H1 (cell line): ENCODE measurements at regions not wholly inside any gene's neighbourhood (a gene's known extent, or its start where the extent isn't known, plus 50 kb on each side); places are given as distances from the start of the nearest gene placed in this dataset.

Experiments used
- CHD7 ChIP-seq: fragments of 300-600 bp; sonication (generic); IDR thresholded peaks from 2 replicates; pipeline ENCODE4 v1.7.1; 2012; ENCODE audit warnings: low read length, moderate library complexity, mild to moderate bottlenecking, inconsistent platforms; ENCODE audit not compliant: insufficient replicate concordance
- CREB1 ChIP-seq: IDR thresholded peaks from 2 replicates; pipeline ENCODE4 v1.6.1; 2012; ENCODE audit warnings: inconsistent platforms
- EGR1 ChIP-seq: IDR thresholded peaks from 2 replicates; pipeline ENCODE4 v1.6.1; 2011; ENCODE audit warnings: low read depth, low read length, borderline replicate concordance
- EP300 ChIP-seq, 2 experiments: IDR thresholded peaks; 1 replicate in 1 of 2; 2 replicates in 1 of 2; pipeline ENCODE4 v1.6.1; 2011 to 2012; ENCODE audit warnings: low read depth in 2 of 2, low read length in 2 of 2, mild to moderate bottlenecking in 2 of 2, borderline replicate concordance in 1 of 2, inconsistent platforms in 1 of 2, moderate library complexity in 1 of 2
- GABPA ChIP-seq: IDR thresholded peaks from 2 replicates; pipeline ENCODE4 v1.6.1; 2011; ENCODE audit warnings: mild to moderate bottlenecking, low read length, moderate library complexity, borderline replicate concordance; ENCODE audit not compliant: insufficient read depth
- HDAC6 ChIP-seq: IDR thresholded peaks from one replicate; pipeline ENCODE4 v1.7.1; 2012; ENCODE audit warnings: low read depth, mild to moderate bottlenecking, inconsistent platforms, low read length, moderate library complexity
- NANOG ChIP-seq: IDR thresholded peaks from 2 replicates; pipeline ENCODE4 v1.6.1; 2011; ENCODE audit warnings: low read length, low read depth, mild to moderate bottlenecking, inconsistent platforms; ENCODE audit not compliant: insufficient read depth, poor library complexity, severe bottlenecking
- SIX5 ChIP-seq: IDR thresholded peaks from 2 replicates; pipeline ENCODE4 v1.6.1; 2011; ENCODE audit warnings: mild to moderate bottlenecking, low read depth, low read length
- SP2 ChIP-seq: IDR thresholded peaks from 2 replicates; pipeline ENCODE4 v1.6.1; 2012; ENCODE audit warnings: mild to moderate bottlenecking, low read length, inconsistent platforms
- TF ChIP-seq, protein P1 (sequence below): IDR thresholded peaks from 2 replicates; pipeline ENCODE4 v1.6.1; 2012; ENCODE audit warnings: inconsistent platforms

DNA sequence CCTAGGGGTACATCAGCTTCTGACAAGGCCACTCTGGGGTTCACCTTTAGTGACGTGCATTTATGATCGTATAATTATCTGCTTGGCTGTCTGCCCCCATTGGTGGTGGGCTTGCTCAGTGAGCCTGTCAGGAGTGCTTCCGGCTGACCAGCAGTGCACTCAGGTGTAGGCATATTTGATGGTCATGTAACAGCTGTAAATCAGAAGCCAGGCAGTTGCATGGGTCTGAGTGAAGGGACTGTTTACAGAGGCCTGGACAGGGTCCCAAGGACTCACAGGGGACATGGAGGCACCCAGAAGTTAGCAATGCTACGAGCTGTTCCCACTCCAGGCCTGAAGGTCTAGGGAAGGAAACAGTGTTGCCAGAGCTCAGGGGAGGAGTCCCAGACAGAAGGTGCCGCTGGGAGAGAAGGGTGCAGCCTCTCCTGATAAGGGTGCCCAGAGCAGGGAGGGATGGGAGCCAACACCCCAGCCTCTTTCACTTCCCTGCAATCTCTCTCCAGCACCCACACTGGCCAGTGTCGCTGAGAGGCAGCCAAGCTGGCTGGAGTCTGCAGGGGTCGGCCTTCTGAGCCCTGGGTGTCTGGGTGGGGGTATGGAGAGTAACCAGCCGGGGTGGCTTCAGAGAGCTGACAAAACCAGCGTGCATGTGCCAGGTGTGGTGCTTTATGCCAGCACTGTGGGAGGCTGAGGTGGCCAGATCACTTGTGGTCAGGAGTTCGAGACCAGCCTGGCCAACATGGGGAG lies 61.3 kb upstream of the PRR23E start (continued):
- TF ChIP-seq CHD7 (no peak), SIX5 (no peak), SP2 (no peak), EGR1 (no peak), HDAC6 (no peak), EP300 (IDR thresholded peaks at IDR 0.05; ENCODE audit: borderline replicate concordance in 1 of 2, low read depth in 2 of 2, low read length in 2 of 2) (no peak), NANOG (no peak), GABPA (no peak), CREB1 (no peak)
- TF ChIP-seq, protein P1, sequence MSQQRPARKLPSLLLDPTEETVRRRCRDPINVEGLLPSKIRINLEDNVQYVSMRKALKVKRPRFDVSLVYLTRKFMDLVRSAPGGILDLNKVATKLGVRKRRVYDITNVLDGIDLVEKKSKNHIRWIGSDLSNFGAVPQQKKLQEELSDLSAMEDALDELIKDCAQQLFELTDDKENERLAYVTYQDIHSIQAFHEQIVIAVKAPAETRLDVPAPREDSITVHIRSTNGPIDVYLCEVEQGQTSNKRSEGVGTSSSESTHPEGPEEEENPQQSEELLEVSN: no peak
